ENCODE measurements at regions not wholly inside any gene's neighbourhood (a gene's known extent, or its start where the extent isn't known, plus 50 kb on each side); places are given as distances from the start of the nearest gene placed in this dataset.

GRCh38 chr16:79419148-79419547 is 181.4 kb downstream of the MAF start:
- no peak overlapping the region for H3K4me2 ChIP-seq (ENCODE audit: control insufficient read depth, extremely low read depth, insufficient read depth, low read depth, low read length)
- DNase-seq (ENCODE audit: low read depth, low spot score), result no peak
- no peaks in the 10 kb centered on the region for H4K20me1 ChIP-seq (ENCODE audit: control insufficient read depth, extremely low read depth, insufficient read depth, low read length)
- FAIRE-seq, result no peak
- no peaks in the 10 kb centered on the region for H3K79me2 ChIP-seq (ENCODE audit: control insufficient read depth, insufficient read depth, low read length)
- no peaks in the 10 kb centered on the region for H3K27me3 ChIP-seq (ENCODE audit: control insufficient read depth, extremely low read depth, insufficient read depth, low read length)
- H3K9ac ChIP-seq (ENCODE audit: control insufficient read depth, extremely low read depth, insufficient read depth, low read length), result no peak overlapping the region
- no peak overlapping the region for H3K4me3 ChIP-seq (ENCODE audit: control insufficient read depth in 2 of 3, extremely low read depth in 1 of 3, insufficient read depth in 2 of 3, low read depth in 1 of 3, low read length in 3 of 3)
- no peak overlapping the region for H2AFZ ChIP-seq (ENCODE audit: control insufficient read depth, low read length)
- no peak for TF ChIP-seq CTCF (optimal IDR thresholded peaks at IDR 0.05 in 1 of 3, IDR thresholded peaks at IDR 0.05 in 1 of 3, conservative IDR thresholded peaks at IDR 0.05 in 1 of 3; ENCODE audit: extremely low read depth in 1 of 3, insufficient read depth in 2 of 3, low read length in 3 of 3)
- no peak for TF ChIP-seq EZH2 (IDR thresholded peaks at IDR 0.05; ENCODE audit: low read length)
- H3K36me3 ChIP-seq (ENCODE audit: control insufficient read depth in 2 of 2, extremely low read depth in 1 of 2, insufficient read depth in 2 of 2, low read length in 2 of 2), result no peaks in the 10 kb centered on the region
- dilution Hi-C loops (cut with MboI; ENCODE audit: extremely low pct_ligation_motif_present, low sequenced_read_pairs), result no loop called here
- H3K4me1 ChIP-seq (ENCODE audit: control insufficient read depth, extremely low read depth, insufficient read depth, low read length), result no peaks in the 10 kb centered on the region
- H3K9me1 ChIP-seq (ENCODE audit: control insufficient read depth, extremely low read depth, insufficient read depth, low read length), result no peaks in the 10 kb centered on the region
- H3K9me3 ChIP-seq (ENCODE audit: control insufficient read depth, low read depth, low read length), result no peaks in the 10 kb centered on the region
- H3K27ac ChIP-seq (ENCODE audit: control insufficient read depth, insufficient read depth, low read length), result no peak overlapping the region

- Histone ChIP-seq H2AFZ (ENCODE audit: control insufficient read depth, low read length) (no peak overlapping the region), H3K36me3 (ENCODE audit: control insufficient read depth in 2 of 2, extremely low read depth in 1 of 2, insufficient read depth in 2 of 2, low read length in 2 of 2) (no peaks in the 10 kb centered on the region), H3K4me2 (ENCODE audit: control insufficient read depth, extremely low read depth, insufficient read depth, low read depth, low read length) (no peak overlapping the region), H3K79me2 (ENCODE audit: control insufficient read depth, insufficient read depth, low read length) (no peaks in the 10 kb centered on the region), H3K27me3 (ENCODE audit: control insufficient read depth, extremely low read depth, insufficient read depth, low read length) (no peaks in the 10 kb centered on the region), H3K9me1 (ENCODE audit: control insufficient read depth, extremely low read depth, insufficient read depth, low read length) (no peaks in the 10 kb centered on the region), H3K9ac (ENCODE audit: control insufficient read depth, extremely low read depth, insufficient read depth, low read length) (no peak overlapping the region), H3K9me3 (ENCODE audit: control insufficient read depth, low read depth, low read length) (no peaks in the 10 kb centered on the region), H3K4me3 (ENCODE audit: control insufficient read depth in 2 of 3, extremely low read depth in 1 of 3, insufficient read depth in 2 of 3, low read depth in 1 of 3, low read length in 3 of 3) (no peak overlapping the region), H4K20me1 (ENCODE audit: control insufficient read depth, extremely low read depth, insufficient read depth, low read length) (no peaks in the 10 kb centered on the region), H3K27ac (ENCODE audit: control insufficient read depth, insufficient read depth, low read length) (no peak overlapping the region), H3K4me1 (ENCODE audit: control insufficient read depth, extremely low read depth, insufficient read depth, low read length) (no peaks in the 10 kb centered on the region)
- dilution Hi-C loops (cut with MboI; ENCODE audit: extremely low pct_ligation_motif_present, low sequenced_read_pairs), result no loop called here
- no peak for FAIRE-seq
- no peak for TF ChIP-seq CTCF (optimal IDR thresholded peaks at IDR 0.05 in 1 of 3, IDR thresholded peaks at IDR 0.05 in 1 of 3, conservative IDR thresholded peaks at IDR 0.05 in 1 of 3; ENCODE audit: extremely low read depth in 1 of 3, insufficient read depth in 2 of 3, low read length in 3 of 3)
- no peak for TF ChIP-seq EZH2 (IDR thresholded peaks at IDR 0.05; ENCODE audit: low read length)
- DNase-seq (ENCODE audit: low read depth, low spot score), result no peak
Observed at GRCh38 chr16:79417601-79418008, 182.9 kb downstream of the MAF start.

Measured in keratinocyte (primary cell).